DND-41 (cell line): ENCODE measurements at regions not wholly inside any gene's neighbourhood (a gene's known extent, or its start where the extent isn't known, plus 50 kb on each side); places are given as distances from the start of the nearest gene placed in this dataset.

ENCODE experiments used
- EZH2 ChIP-seq: IDR thresholded peaks from 3 replicates; pipeline ENCODE4 v1.6.1; 2012; ENCODE audit warnings: borderline replicate concordance, low read depth, mild to moderate bottlenecking, moderate library complexity, low read length, inconsistent platforms; ENCODE audit not compliant: severe bottlenecking
- TF ChIP-seq, protein P1 (sequence below): IDR thresholded peaks from 2 replicates; pipeline ENCODE4 v1.5.1; 2012; ENCODE audit warnings: borderline replicate concordance, low read length, moderate library complexity, mild to moderate bottlenecking; ENCODE audit not compliant: poor library complexity, severe bottlenecking; ENCODE audit errors: extremely low read depth

DNA sequence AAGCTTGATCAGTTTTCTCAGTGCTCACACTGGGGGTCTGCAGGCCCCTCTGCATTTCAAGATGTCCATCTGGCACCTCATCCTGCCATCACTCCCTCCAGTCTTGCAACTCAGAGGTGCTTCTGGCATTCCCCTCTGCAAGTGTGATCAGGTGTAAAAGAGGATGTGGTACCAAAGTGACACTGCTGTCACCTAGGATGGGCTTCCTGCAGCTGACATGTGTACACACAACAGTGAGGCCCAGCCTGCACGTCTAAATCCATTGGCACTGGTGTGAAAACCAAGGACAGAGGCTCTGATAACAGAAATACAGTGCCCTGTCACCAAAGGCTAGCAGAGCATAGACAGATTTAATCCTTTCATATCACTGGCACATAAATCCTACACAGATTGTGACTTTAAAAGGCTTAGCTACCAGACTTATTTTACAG lies 162.5 kb upstream of the CELF2 start:
- TF ChIP-seq, protein P1, sequence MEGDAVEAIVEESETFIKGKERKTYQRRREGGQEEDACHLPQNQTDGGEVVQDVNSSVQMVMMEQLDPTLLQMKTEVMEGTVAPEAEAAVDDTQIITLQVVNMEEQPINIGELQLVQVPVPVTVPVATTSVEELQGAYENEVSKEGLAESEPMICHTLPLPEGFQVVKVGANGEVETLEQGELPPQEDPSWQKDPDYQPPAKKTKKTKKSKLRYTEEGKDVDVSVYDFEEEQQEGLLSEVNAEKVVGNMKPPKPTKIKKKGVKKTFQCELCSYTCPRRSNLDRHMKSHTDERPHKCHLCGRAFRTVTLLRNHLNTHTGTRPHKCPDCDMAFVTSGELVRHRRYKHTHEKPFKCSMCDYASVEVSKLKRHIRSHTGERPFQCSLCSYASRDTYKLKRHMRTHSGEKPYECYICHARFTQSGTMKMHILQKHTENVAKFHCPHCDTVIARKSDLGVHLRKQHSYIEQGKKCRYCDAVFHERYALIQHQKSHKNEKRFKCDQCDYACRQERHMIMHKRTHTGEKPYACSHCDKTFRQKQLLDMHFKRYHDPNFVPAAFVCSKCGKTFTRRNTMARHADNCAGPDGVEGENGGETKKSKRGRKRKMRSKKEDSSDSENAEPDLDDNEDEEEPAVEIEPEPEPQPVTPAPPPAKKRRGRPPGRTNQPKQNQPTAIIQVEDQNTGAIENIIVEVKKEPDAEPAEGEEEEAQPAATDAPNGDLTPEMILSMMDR = no peak
- no peak for TF ChIP-seq EZH2
